Activated T-cell treated with anti-CD3 and anti-CD28 coated beads, Interleukin-2, amount 50 U/mL, for 24 hours (primary cell): ENCODE measurements at regions not wholly inside any gene's neighbourhood (a gene's known extent, or its start where the extent isn't known, plus 50 kb on each side); places are given as distances from the start of the nearest gene placed in this dataset.

Source experiments
- DNase-seq: peaks from one replicate; pipeline ENCODE4 v3.0.0-alpha.2; 2020
- H3K27ac Mint-ChIP-seq: 2 replicates; pipeline ENCODE4 v1.8.0; 2020; ENCODE audit warnings: mild to moderate bottlenecking, mixed read lengths
- H3K27me3 Mint-ChIP-seq: 2 replicates; pipeline ENCODE4 v1.8.0; 2020; ENCODE audit warnings: mixed read lengths
- H3K36me3 Mint-ChIP-seq: 2 replicates; pipeline ENCODE4 v1.8.0; 2020; ENCODE audit warnings: low read depth, mixed read lengths
- H3K4me1 Mint-ChIP-seq: 2 replicates; pipeline ENCODE4 v1.8.0; 2020; ENCODE audit warnings: low read depth, mixed read lengths
- H3K4me3 Mint-ChIP-seq: 2 replicates; pipeline ENCODE4 v1.8.0; 2020; ENCODE audit warnings: mild to moderate bottlenecking, moderate library complexity, mixed read lengths
- H3K9me3 Mint-ChIP-seq: 2 replicates; pipeline ENCODE4 v1.8.0; 2020; ENCODE audit warnings: mixed read lengths

GRCh38 chr3:79922633-79923032, 154.8 kb upstream of the ROBO1 start:
- Mint-ChIP-seq H3K4me3 (no peak overlapping the region), H3K9me3 (peaks cover 4% of the 10 kb centered on the region)

GRCh38 chr3:79917561-79917960, 149.8 kb upstream of the ROBO1 start:
- Mint-ChIP-seq H3K4me3 (no peak overlapping the region), H3K36me3 (no peaks in the 10 kb centered on the region), H3K4me1 (no peaks in the 10 kb centered on the region), H3K27me3 (no peaks in the 10 kb centered on the region), H3K9me3 (peaks cover 8% of the 10 kb centered on the region), H3K27ac (no peak overlapping the region)
- no peak for DNase-seq

More at GRCh38 chr3:79922633-79923032, 154.8 kb upstream of the ROBO1 start:
- Mint-ChIP-seq H3K36me3 (no peaks in the 10 kb centered on the region), H3K4me1 (no peaks in the 10 kb centered on the region), H3K27me3 (no peaks in the 10 kb centered on the region), H3K27ac (no peak overlapping the region)
- no peak for DNase-seq

GRCh38 chr3:79910337-79910736, 142.5 kb upstream of the ROBO1 start:
- Mint-ChIP-seq H3K27me3 (no peaks in the 10 kb centered on the region), H3K4me1 (no peaks in the 10 kb centered on the region), H3K36me3 (no peaks in the 10 kb centered on the region), H3K27ac (no peak overlapping the region), H3K9me3 (peaks cover 4% of the 10 kb centered on the region), H3K4me3 (no peak overlapping the region)
- no peak for DNase-seq

GRCh38 chr3:79906106-79906505, 138.3 kb upstream of the ROBO1 start:
- Mint-ChIP-seq H3K36me3 (no peaks in the 10 kb centered on the region), H3K9me3 (peaks cover 7% of the 10 kb centered on the region), H3K4me3 (no peak overlapping the region), H3K27me3 (no peaks in the 10 kb centered on the region), H3K27ac (no peak overlapping the region), H3K4me1 (no peaks in the 10 kb centered on the region)
- no peak for DNase-seq

GRCh38 chr3:79902151-79902550, 134.4 kb upstream of the ROBO1 start:
- no peak for DNase-seq
- H3K27ac Mint-ChIP-seq = no peak overlapping the region
- no peak overlapping the region for H3K4me3 Mint-ChIP-seq
- H3K27me3 Mint-ChIP-seq = no peaks in the 10 kb centered on the region
- no peaks in the 10 kb centered on the region for H3K4me1 Mint-ChIP-seq
- H3K9me3 Mint-ChIP-seq = peaks cover 13% of the 10 kb centered on the region
- H3K36me3 Mint-ChIP-seq = no peaks in the 10 kb centered on the region

GRCh38 chr3:79898907-79899306, 131.1 kb upstream of the ROBO1 start:
- no peak for DNase-seq
- Mint-ChIP-seq H3K27me3 (no peaks in the 10 kb centered on the region), H3K36me3 (no peaks in the 10 kb centered on the region), H3K9me3 (peaks cover 12% of the 10 kb centered on the region), H3K27ac (no peak overlapping the region), H3K4me3 (no peak overlapping the region), H3K4me1 (no peaks in the 10 kb centered on the region)

- Mint-ChIP-seq H3K27me3 (no peaks in the 10 kb centered on the region), H3K9me3 (peaks cover 11% of the 10 kb centered on the region), H3K4me1 (no peaks in the 10 kb centered on the region), H3K27ac (no peak overlapping the region), H3K36me3 (no peaks in the 10 kb centered on the region), H3K4me3 (no peak overlapping the region)
- DNase-seq = no peak
Measured at GRCh38 chr3:79896086-79896485, 128.3 kb upstream of the ROBO1 start.

GRCh38 chr3:79887213-79887612, 119.4 kb upstream of the ROBO1 start:
- peaks cover 5% of the 10 kb centered on the region for H3K9me3 Mint-ChIP-seq
- H3K4me3 Mint-ChIP-seq = no peak overlapping the region
- H3K36me3 Mint-ChIP-seq = no peaks in the 10 kb centered on the region
- H3K27ac Mint-ChIP-seq = no peak overlapping the region
- no peak for DNase-seq
- no peaks in the 10 kb centered on the region for H3K27me3 Mint-ChIP-seq
- no peaks in the 10 kb centered on the region for H3K4me1 Mint-ChIP-seq

GRCh38 chr3:79886204-79886603, 118.4 kb upstream of the ROBO1 start:
- no peak for DNase-seq
- Mint-ChIP-seq H3K36me3 (no peaks in the 10 kb centered on the region), H3K4me3 (no peak overlapping the region), H3K9me3 (peaks cover 5% of the 10 kb centered on the region), H3K27me3 (no peaks in the 10 kb centered on the region), H3K4me1 (no peaks in the 10 kb centered on the region), H3K27ac (no peak overlapping the region)

GRCh38 chr3:79885407-79885806, 117.6 kb upstream of the ROBO1 start:
- no peak for DNase-seq
- peaks cover 8% of the 10 kb centered on the region for H3K9me3 Mint-ChIP-seq
- H3K27me3 Mint-ChIP-seq = no peaks in the 10 kb centered on the region
- no peaks in the 10 kb centered on the region for H3K4me1 Mint-ChIP-seq
- H3K27ac Mint-ChIP-seq = no peak overlapping the region
- no peaks in the 10 kb centered on the region for H3K36me3 Mint-ChIP-seq
- no peak overlapping the region for H3K4me3 Mint-ChIP-seq

GRCh38 chr3:79884354-79884753, 116.6 kb upstream of the ROBO1 start:
- DNase-seq = no peak
- Mint-ChIP-seq H3K4me1 (no peaks in the 10 kb centered on the region), H3K27ac (no peak overlapping the region), H3K4me3 (no peak overlapping the region), H3K27me3 (no peaks in the 10 kb centered on the region), H3K36me3 (no peaks in the 10 kb centered on the region), H3K9me3 (peaks cover 8% of the 10 kb centered on the region)

- Mint-ChIP-seq H3K4me3 (no peak overlapping the region), H3K4me1 (no peaks in the 10 kb centered on the region), H3K36me3 (no peaks in the 10 kb centered on the region), H3K9me3 (peaks cover 8% of the 10 kb centered on the region), H3K27me3 (no peaks in the 10 kb centered on the region), H3K27ac (no peak overlapping the region)
- no peak for DNase-seq
Measured at GRCh38 chr3:79881431-79881830, 113.6 kb upstream of the ROBO1 start.

GRCh38 chr3:79878708-79879107, 110.9 kb upstream of the ROBO1 start:
- H3K27ac Mint-ChIP-seq = no peak overlapping the region
- peaks cover 6% of the 10 kb centered on the region for H3K9me3 Mint-ChIP-seq
- no peak for DNase-seq
- no peaks in the 10 kb centered on the region for H3K36me3 Mint-ChIP-seq
- H3K27me3 Mint-ChIP-seq = no peaks in the 10 kb centered on the region
- H3K4me1 Mint-ChIP-seq = no peaks in the 10 kb centered on the region
- no peak overlapping the region for H3K4me3 Mint-ChIP-seq

GRCh38 chr3:79874646-79875045, 106.8 kb upstream of the ROBO1 start:
- Mint-ChIP-seq H3K36me3 (no peaks in the 10 kb centered on the region), H3K4me1 (no peaks in the 10 kb centered on the region), H3K4me3 (no peak overlapping the region), H3K27me3 (no peaks in the 10 kb centered on the region), H3K27ac (no peak overlapping the region), H3K9me3 (peaks cover 3% of the 10 kb centered on the region)
- no peak for DNase-seq

GRCh38 chr3:79872483-79872882, 104.7 kb upstream of the ROBO1 start:
- no peaks in the 10 kb centered on the region for H3K4me1 Mint-ChIP-seq
- H3K27ac Mint-ChIP-seq = no peak overlapping the region
- peaks cover 6% of the 10 kb centered on the region for H3K9me3 Mint-ChIP-seq
- DNase-seq = no peak
- no peak overlapping the region for H3K4me3 Mint-ChIP-seq
- H3K27me3 Mint-ChIP-seq = no peaks in the 10 kb centered on the region
- no peaks in the 10 kb centered on the region for H3K36me3 Mint-ChIP-seq

GRCh38 chr3:79871656-79872055, 103.9 kb upstream of the ROBO1 start:
- no peak for DNase-seq
- Mint-ChIP-seq H3K4me1 (no peaks in the 10 kb centered on the region), H3K27ac (no peak overlapping the region), H3K27me3 (no peaks in the 10 kb centered on the region), H3K9me3 (peaks cover 6% of the 10 kb centered on the region), H3K36me3 (no peaks in the 10 kb centered on the region), H3K4me3 (no peak overlapping the region)
